ENCODE measurements at regions not wholly inside any gene's neighbourhood (a gene's known extent, or its start where the extent isn't known, plus 50 kb on each side); places are given as distances from the start of the nearest gene placed in this dataset.
"Not testable (repeated sequence)": the region's sequence is repeated elsewhere in the genome, so short reads cannot be mapped to it uniquely, and the experiment has no call there.

DNA sequence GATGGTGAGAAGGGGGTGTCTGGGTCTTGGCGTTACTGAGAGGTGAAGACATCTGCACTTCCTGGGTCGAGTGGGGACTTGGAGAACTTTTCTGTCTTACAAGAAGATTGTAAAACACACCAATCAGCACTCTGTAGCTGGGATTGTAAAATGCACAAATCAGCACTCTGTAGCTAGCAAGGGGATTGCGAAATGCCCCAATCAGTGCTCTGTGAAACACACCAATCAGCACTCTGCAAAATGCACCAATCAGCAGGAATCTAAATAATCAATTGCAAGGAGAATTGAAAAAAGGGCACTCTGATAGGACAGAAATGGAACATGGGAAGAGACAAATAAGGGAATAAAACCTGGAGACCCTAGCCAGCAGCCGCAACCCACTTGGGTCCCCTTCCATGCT lies 376.1 kb upstream of the SFSWAP start:
- Histone ChIP-seq H3K27me3 (no peaks in the 10 kb centered on the region), H3K36me3 (no peaks in the 10 kb centered on the region), H3K4me1 (no peaks in the 10 kb centered on the region), H3K9me3 (no peaks in the 10 kb centered on the region), H3K27ac (no peak overlapping the region), H3K4me3 (no peak overlapping the region)
- peak in 1 of 2 donors; percentile 28 for DNase-seq (ENCODE audit: low spot score in 2 of 2)
- intact Hi-C loops (cut with DNase I): no loop called here
- TF ChIP-seq, protein P1, sequence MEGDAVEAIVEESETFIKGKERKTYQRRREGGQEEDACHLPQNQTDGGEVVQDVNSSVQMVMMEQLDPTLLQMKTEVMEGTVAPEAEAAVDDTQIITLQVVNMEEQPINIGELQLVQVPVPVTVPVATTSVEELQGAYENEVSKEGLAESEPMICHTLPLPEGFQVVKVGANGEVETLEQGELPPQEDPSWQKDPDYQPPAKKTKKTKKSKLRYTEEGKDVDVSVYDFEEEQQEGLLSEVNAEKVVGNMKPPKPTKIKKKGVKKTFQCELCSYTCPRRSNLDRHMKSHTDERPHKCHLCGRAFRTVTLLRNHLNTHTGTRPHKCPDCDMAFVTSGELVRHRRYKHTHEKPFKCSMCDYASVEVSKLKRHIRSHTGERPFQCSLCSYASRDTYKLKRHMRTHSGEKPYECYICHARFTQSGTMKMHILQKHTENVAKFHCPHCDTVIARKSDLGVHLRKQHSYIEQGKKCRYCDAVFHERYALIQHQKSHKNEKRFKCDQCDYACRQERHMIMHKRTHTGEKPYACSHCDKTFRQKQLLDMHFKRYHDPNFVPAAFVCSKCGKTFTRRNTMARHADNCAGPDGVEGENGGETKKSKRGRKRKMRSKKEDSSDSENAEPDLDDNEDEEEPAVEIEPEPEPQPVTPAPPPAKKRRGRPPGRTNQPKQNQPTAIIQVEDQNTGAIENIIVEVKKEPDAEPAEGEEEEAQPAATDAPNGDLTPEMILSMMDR (IDR thresholded peaks at IDR 0.05): no peak

DNA sequence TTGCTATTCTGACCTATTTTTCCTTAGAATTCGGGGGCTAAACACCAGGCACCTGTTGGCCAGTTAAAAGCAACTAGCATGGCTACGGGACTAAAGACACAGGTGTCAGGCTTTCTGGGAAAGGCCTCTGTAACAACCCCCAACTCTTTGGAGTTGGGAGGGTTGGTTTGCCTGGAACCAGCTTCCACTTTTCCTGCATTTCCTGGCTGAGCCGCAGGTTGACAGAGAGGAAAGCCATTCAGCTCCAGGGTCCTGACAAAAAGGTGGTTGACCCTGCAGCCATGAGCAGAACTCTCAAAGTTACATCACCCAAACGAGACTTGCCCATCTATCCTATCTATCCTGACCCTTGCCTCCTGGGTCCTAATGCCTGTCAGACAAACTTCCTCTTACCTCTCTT lies 375.4 kb upstream of the SFSWAP start:
- Histone ChIP-seq H3K36me3 (no peaks in the 10 kb centered on the region), H3K27me3 (no peaks in the 10 kb centered on the region), H3K4me1 (no peaks in the 10 kb centered on the region), H3K4me3 (no peak overlapping the region), H3K9me3 (no peaks in the 10 kb centered on the region), H3K27ac (no peak overlapping the region)
- DNase-seq (ENCODE audit: low spot score in 2 of 2): peak in 1 of 2 donors; percentile 12
- intact Hi-C loops (cut with DNase I): no loop called here
- TF ChIP-seq, protein P1 (IDR thresholded peaks at IDR 0.05): no peak

DNA sequence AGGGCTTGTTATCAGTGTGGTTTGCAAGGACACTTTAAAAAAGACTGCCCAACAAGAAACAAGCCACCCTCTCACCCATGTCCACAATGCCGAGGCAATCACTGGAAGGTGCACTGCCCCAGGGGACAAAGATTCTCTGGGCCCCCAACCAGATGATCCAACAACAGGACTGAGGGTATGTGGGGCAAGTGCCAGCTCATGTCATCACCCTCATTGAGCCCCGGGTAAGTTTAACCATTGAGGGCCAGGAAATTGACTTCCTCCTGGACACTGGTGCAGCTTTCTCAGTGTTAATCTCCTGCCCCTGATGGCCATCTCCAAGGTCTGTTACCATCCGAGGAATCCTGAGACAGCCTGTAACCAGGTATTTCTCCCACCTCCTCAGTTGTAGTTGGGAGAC lies 373.0 kb upstream of the SFSWAP start:
- H3K36me3 ChIP-seq; intact Hi-C loops (cut with DNase I); H3K27ac ChIP-seq; H3K4me3 ChIP-seq; DNase-seq (ENCODE audit: low spot score in 2 of 2); H3K4me1 ChIP-seq; H3K27me3 ChIP-seq; H3K9me3 ChIP-seq: not testable (repeated sequence)

DNA sequence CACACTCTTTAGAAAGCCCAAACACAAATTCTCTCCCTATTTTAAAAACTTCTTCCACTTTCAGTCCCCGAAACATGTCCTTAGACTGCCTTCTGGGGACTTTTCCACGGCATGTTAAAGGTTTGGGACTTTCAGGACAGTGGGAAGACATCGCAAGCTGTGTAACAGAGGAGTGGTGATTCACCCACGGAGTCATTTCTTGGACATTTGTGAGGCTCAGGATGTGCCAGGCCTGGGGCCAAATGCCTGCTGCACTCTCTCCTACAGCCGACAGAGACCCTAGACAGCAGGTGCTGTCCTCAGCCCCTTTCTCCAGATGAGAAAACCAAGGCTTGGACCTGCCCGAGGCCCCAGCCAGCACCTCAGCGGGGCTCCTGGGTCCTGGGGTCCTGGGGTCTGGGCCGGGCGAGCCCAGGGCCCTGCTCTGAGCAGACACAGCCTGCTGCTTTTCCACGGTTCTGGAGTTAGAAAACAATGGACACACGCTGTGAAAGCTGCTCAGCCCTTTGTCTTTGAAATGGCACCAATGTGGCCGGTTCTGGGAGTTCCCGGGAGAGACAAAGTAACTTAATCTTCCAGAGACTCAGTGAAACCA lies 370.2 kb upstream of the SFSWAP start:
- TF ChIP-seq, protein P1 (IDR thresholded peaks at IDR 0.05): no peak
- DNase-seq (ENCODE audit: low spot score in 2 of 2): no peak
- H3K4me3 ChIP-seq: no peak overlapping the region
- H3K27ac ChIP-seq: no peak overlapping the region
- H3K36me3 ChIP-seq: no peaks in the 10 kb centered on the region
- no peaks in the 10 kb centered on the region for H3K27me3 ChIP-seq
- no peaks in the 10 kb centered on the region for H3K4me1 ChIP-seq
- H3K9me3 ChIP-seq: no peaks in the 10 kb centered on the region
- intact Hi-C loops (cut with DNase I): no loop called here

DNA sequence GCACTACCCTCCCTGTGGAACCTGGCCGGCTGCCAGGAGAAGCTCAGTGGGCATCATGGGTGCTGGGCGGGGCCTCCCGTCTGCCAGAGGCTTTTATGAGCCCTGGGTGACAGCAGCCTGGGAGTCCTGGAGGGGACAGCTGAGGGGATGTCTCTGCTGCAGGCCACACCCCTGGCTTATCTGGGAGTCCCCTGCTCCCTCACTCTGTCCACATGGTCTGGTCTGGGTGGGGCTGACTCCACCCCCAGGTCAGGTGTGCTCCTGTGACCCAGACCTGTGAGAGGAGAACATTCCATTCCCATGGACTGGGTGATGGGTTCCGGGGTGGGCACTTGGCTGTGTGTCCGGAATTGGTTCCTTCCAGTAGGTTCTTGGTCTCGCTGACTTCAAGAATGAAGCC lies 369.3 kb upstream of the SFSWAP start:
- H3K27ac ChIP-seq; intact Hi-C loops (cut with DNase I); H3K4me3 ChIP-seq; H3K9me3 ChIP-seq; H3K27me3 ChIP-seq; H3K36me3 ChIP-seq; H3K4me1 ChIP-seq; DNase-seq (ENCODE audit: low spot score in 2 of 2): not testable (repeated sequence)

DNA sequence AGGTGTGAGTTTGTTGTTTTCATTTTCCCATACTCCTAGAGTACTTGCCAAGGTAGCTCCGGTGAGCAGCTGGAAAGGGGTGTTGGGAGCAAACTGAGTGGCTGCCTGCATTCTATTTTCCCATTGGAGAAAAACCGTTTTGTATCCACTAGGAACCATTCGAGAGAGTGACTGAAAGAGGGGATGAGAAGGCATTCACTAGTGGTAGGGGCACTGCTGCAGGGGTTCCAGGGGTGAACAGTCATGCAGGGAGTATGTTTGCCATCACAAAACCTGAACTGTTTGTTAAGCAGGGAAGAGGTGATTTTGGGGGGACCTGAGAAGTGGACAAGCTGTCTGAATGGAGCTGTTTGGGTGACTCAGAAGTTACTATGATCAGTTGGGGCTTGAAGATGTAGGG lies 367.5 kb upstream of the SFSWAP start:
- DNase-seq (ENCODE audit: low spot score in 2 of 2); H3K9me3 ChIP-seq; H3K27ac ChIP-seq; intact Hi-C loops (cut with DNase I); H3K4me1 ChIP-seq; H3K4me3 ChIP-seq; H3K27me3 ChIP-seq; H3K36me3 ChIP-seq: not testable (repeated sequence)

DNA sequence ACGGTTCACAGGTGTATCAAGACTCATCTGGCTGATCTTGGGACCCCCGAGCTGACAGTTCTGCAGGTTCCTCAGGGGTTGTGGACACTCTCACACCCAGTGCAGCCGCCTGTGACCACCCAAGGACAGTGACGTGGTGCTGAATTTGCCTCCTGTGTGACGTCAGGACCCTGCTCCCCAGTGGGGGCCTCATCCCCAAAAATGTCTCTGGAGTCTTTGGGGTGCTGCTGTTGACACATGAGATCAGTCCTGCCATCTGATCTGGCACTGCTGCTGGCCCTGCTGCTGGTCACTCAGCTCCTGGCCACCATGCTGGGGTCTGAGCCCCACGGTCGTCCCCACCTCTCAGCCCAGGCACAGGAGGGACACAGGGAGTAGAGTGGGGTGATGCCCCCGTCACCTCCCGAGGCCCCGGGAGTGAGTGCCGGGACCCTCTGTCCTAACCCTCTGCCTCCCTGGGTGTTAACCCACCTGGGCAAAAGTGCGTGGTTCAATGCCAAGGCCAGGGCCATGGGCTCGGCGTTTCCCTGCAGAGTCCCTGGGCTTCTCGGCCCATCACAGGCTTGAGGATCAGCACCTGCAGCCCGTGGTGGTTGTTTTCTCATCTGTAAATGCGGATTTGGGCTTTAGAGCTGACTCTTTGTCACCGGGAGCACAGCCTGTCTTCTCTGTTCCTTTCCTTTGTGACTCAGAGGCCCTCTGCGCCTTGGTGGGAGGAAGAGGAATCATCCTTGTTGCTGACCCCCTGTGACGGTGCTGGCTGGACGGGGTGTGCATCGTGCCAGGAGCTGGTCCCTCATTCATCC lies 366.0 kb upstream of the SFSWAP start:
- H3K36me3 ChIP-seq; H3K27ac ChIP-seq; H3K9me3 ChIP-seq; H3K4me1 ChIP-seq; H3K27me3 ChIP-seq; DNase-seq (ENCODE audit: low spot score in 2 of 2); H3K4me3 ChIP-seq: not testable (repeated sequence)
- intact Hi-C loops (cut with DNase I): loop anchor here (5.0 kb wide), 1 partner anchor 277 kb away; no protein-coding TSS in a partner anchor

All from ascending aorta (tissue), 2 donors.